ENCODE measurements at regions not wholly inside any gene's neighbourhood (a gene's known extent, or its start where the extent isn't known, plus 50 kb on each side); places are given as distances from the start of the nearest gene placed in this dataset.
A peak's percentile ranks its signal among the peaks of the same experiment; 100 is the strongest.

GRCh38 chr5:110038297-110038997 is 348.7 kb downstream of the MAN2A1 start:
- ATAC-seq = no peak

GRCh38 chr5:110040178-110040577 is 350.5 kb downstream of the MAN2A1 start:
- ATAC-seq = no peak

- no peak for ATAC-seq
Measured at GRCh38 chr5:110043025-110043424, 353.3 kb downstream of the MAN2A1 start.

GRCh38 chr5:110045158-110045557 is 355.4 kb downstream of the MAN2A1 start:
- ATAC-seq = no peak

- ATAC-seq = no peak
Measured at GRCh38 chr5:110048491-110048890, 358.8 kb downstream of the MAN2A1 start.

GRCh38 chr5:110049816-110050215 is 360.1 kb downstream of the MAN2A1 start:
- ATAC-seq = no peak

- ATAC-seq = no peak
Measured at GRCh38 chr5:110050640-110051345, 361.1 kb downstream of the MAN2A1 start.

GRCh38 chr5:110053205-110053604 is 363.5 kb downstream of the MAN2A1 start:
- ATAC-seq = no peak

- peak; percentile 24 to 36 for ATAC-seq
Measured at GRCh38 chr5:110053824-110054223, 364.1 kb downstream of the MAN2A1 start.

- peak; percentile 82 to 83 for ATAC-seq
Measured at GRCh38 chr5:110054240-110054639, 364.5 kb downstream of the MAN2A1 start.

GRCh38 chr5:110055302-110055701 is 365.6 kb downstream of the MAN2A1 start:
- ATAC-seq = no peak

GRCh38 chr5:110056580-110057114 is 366.9 kb downstream of the MAN2A1 start:
- ATAC-seq = no peak

- no peak for ATAC-seq
Measured at GRCh38 chr5:110058175-110058574, 368.4 kb downstream of the MAN2A1 start.

GRCh38 chr5:110062246-110062645 is 372.5 kb downstream of the MAN2A1 start:
- ATAC-seq = no peak

GRCh38 chr5:110063640-110064602 is 374.2 kb downstream of the MAN2A1 start:
- peak; percentile 58 to 62 for ATAC-seq

- ATAC-seq = no peak
Measured at GRCh38 chr5:110064603-110065268, 375.0 kb downstream of the MAN2A1 start.

GRCh38 chr5:110070836-110071235 is 381.1 kb downstream of the MAN2A1 start:
- no peak for ATAC-seq

- ATAC-seq = no peak
Measured at GRCh38 chr5:110072651-110073050, 382.9 kb downstream of the MAN2A1 start.

- ATAC-seq = no peak
Measured at GRCh38 chr5:110073534-110073933, 383.8 kb downstream of the MAN2A1 start.

GRCh38 chr5:110075656-110076055 is 385.9 kb downstream of the MAN2A1 start:
- no peak for ATAC-seq

GRCh38 chr5:110077147-110077546 is 387.4 kb downstream of the MAN2A1 start:
- ATAC-seq = no peak

GRCh38 chr5:110082194-110082593 is 392.5 kb downstream of the MAN2A1 start:
- no peak for ATAC-seq
